ENCODE measurements at regions not wholly inside any gene's neighbourhood (a gene's known extent, or its start where the extent isn't known, plus 50 kb on each side); places are given as distances from the start of the nearest gene placed in this dataset.

GRCh38 chr2:111697560-111697959 lies 186.4 kb downstream of the ANAPC1 start:
- CTCF ChIA-PET, result interaction anchor here (0.6 to 3.3 kb wide), 3 partner anchors 11 to 885 kb away, joined by 3 to 20 read pairs (median 6); no protein-coding TSS in a partner anchor

More at GRCh38 chr2:111697560-111697959, 186.4 kb downstream of the ANAPC1 start:
- dilution Hi-C loops (cut with MboI; ENCODE audit: extremely low pct_ligation_motif_present, low sequenced_read_pairs) (no loop called here), intact Hi-C loops (cut with micrococcal nuclease) (no loop called here)
- Histone ChIP-seq H3K79me2 (ENCODE audit: control insufficient read depth, insufficient read depth, low read length) (no peaks in the 10 kb centered on the region), H3K27ac (ENCODE audit: insufficient read depth, low read depth, low read length) (no peak overlapping the region), H3K9me1 (replicated peaks; ENCODE audit: control insufficient read depth, extremely low read depth, insufficient read depth, low read length) (no peaks in the 10 kb centered on the region), H3K9ac (replicated peaks; ENCODE audit: extremely low read depth, insufficient read depth, low read length) (no peak overlapping the region), H3K4me1 (ENCODE audit: control insufficient read depth, extremely low read depth, insufficient read depth, low read length) (peaks cover 36% of the 10 kb centered on the region), H3K9me3 (replicated peaks; ENCODE audit: control insufficient read depth, insufficient read depth, low read length) (no peaks in the 10 kb centered on the region), H3K36me3 (ENCODE audit: control insufficient read depth in 2 of 2, extremely low read depth in 1 of 2, insufficient read depth in 2 of 2, low read length in 2 of 2) (no peaks in the 10 kb centered on the region), H3K27me3 (ENCODE audit: control insufficient read depth in 2 of 2, insufficient read depth in 2 of 2, low read length in 2 of 2) (no peaks in the 10 kb centered on the region), H4K20me1 (replicated peaks; ENCODE audit: control insufficient read depth, extremely low read depth, insufficient read depth, low read length) (no peaks in the 10 kb centered on the region), H2AFZ (ENCODE audit: low read depth, low read length) (no peak overlapping the region), H3K4me2 (ENCODE audit: insufficient read depth, low read length) (no peak overlapping the region), H3K4me3 (replicated peaks in 1 of 3; ENCODE audit: insufficient read depth in 1 of 3, low read depth in 1 of 3, low read length in 3 of 3) (no peak overlapping the region)
- TF ChIP-seq EZH2 (IDR thresholded peaks at IDR 0.05; ENCODE audit: borderline replicate concordance, low read depth, low read length, severe bottlenecking) (no peak), POLR2AphosphoS5 (IDR thresholded peaks at IDR 0.05; ENCODE audit: insufficient read depth, low read depth, low read length) (no peak), FOS (IDR thresholded peaks at IDR 0.05; ENCODE audit: borderline replicate concordance, insufficient read depth, low read length) (no peak), MAX (IDR thresholded peaks at IDR 0.05; ENCODE audit: insufficient read depth, insufficient read length) (no peak), MYC (IDR thresholded peaks at IDR 0.05; ENCODE audit: low read depth, low read length) (no peak), POLR2A (IDR thresholded peaks at IDR 0.05; ENCODE audit: low read depth, low read length) (no peak), CTCF (IDR thresholded peaks at IDR 0.05; ENCODE audit: extremely low read depth in 1 of 2, insufficient read depth in 1 of 2, low read depth in 1 of 2, low read length in 2 of 2) (no peak), JUN (IDR thresholded peaks at IDR 0.05; ENCODE audit: borderline replicate concordance, insufficient read depth, insufficient read length, low read depth) (no peak), GATA2 (IDR thresholded peaks at IDR 0.05; ENCODE audit: insufficient read depth, insufficient read length, low read depth, low read length) (no peak)
- BruUV-seq (replicated peaks), result no TSS peak
- FAIRE-seq (no peak), DNase-seq (ENCODE audit: low read depth, low spot score) (no peak)
- POLR2A ChIA-PET, result interaction anchor here (0.6 to 1.4 kb wide), 2 partner anchors 45 to 577 kb away, joined by 3 to 8 read pairs; partner anchors contain the start of gene BCL2L11
